Liver (tissue), 3 donors: ENCODE measurements at regions not wholly inside any gene's neighbourhood (a gene's known extent, or its start where the extent isn't known, plus 50 kb on each side); places are given as distances from the start of the nearest gene placed in this dataset.

Experiments
- ATF3 ChIP-seq: IDR thresholded peaks from 2 replicates; pipeline ENCODE4 v1.6.1; 2016; ENCODE audit warnings: antibody characterized with exemption
- CTCF ChIP-seq: fragments of 150-350 bp; IDR thresholded peaks from 2 replicates; pipeline ENCODE4 v1.5.1; 2017; ENCODE audit warnings: improper control_type of control experiment, low read depth, low read length; ENCODE audit not compliant: missing input control
- FOXA1 ChIP-seq: IDR thresholded peaks from 2 replicates; pipeline ENCODE4 v1.6.1; 2016; ENCODE audit warnings: antibody characterized with exemption
- GABPA ChIP-seq, 2 donors: IDR thresholded peaks in 1 of 2; conservative IDR thresholded peaks in 1 of 2; 2 replicates each; pipeline ENCODE4 v1.6.1; 2016; ENCODE audit warnings: antibody characterized with exemption in 2 of 2, mild to moderate bottlenecking in 1 of 2, moderate library complexity in 1 of 2
- HNF4A ChIP-seq, 2 donors: conservative IDR thresholded peaks; 2 replicates each; pipeline ENCODE4 v1.6.1; 2016; ENCODE audit warnings: antibody characterized with exemption in 2 of 2, mild to moderate bottlenecking in 2 of 2
- JUND ChIP-seq, 2 donors: IDR thresholded peaks; 2 replicates each; pipeline ENCODE4 v1.6.1; 2016; ENCODE audit warnings: antibody characterized with exemption in 2 of 2
- MAX ChIP-seq: IDR thresholded peaks from 2 replicates; pipeline ENCODE4 v1.6.1; 2016; ENCODE audit warnings: antibody characterized with exemption
- RAD21 ChIP-seq, 2 donors: IDR thresholded peaks; 2 replicates each; pipeline ENCODE4 v1.6.1; 2016; ENCODE audit warnings: antibody characterized with exemption in 2 of 2, mild to moderate bottlenecking in 2 of 2
- REST ChIP-seq: IDR thresholded peaks from 2 replicates; pipeline ENCODE4 v1.6.1; 2016; ENCODE audit warnings: antibody characterized with exemption, mild to moderate bottlenecking
- SP1 ChIP-seq: IDR thresholded peaks from 2 replicates; pipeline ENCODE4 v1.6.1; 2018; ENCODE audit warnings: antibody characterized with exemption, mild to moderate bottlenecking
- TAF1 ChIP-seq: conservative IDR thresholded peaks from 2 replicates; pipeline ENCODE4 v1.6.1; 2016; ENCODE audit warnings: antibody characterized with exemption, mild to moderate bottlenecking
- YY1 ChIP-seq: IDR thresholded peaks from 2 replicates; pipeline ENCODE4 v1.6.1; 2016; ENCODE audit warnings: antibody characterized with exemption, mild to moderate bottlenecking
- ZBTB33 ChIP-seq: IDR thresholded peaks from 2 replicates; pipeline ENCODE4 v1.6.1; 2016; ENCODE audit warnings: antibody characterized with exemption
- donor health status: healthy.
- donor health status: healthy.

GRCh38 chr7:26048663-26049062 is 103.3 kb upstream of the NFE2L3 start:
- TF ChIP-seq GABPA (IDR thresholded peaks at IDR 0.05 in 1 of 2, conservative IDR thresholded peaks at IDR 0.05 in 1 of 2) (no peak), CTCF (no peak), TAF1 (no peak), REST (no peak), MAX (no peak), RAD21 (IDR thresholded peaks at IDR 0.05) (no peak), YY1 (no peak), FOXA1 (no peak), SP1 (no peak), ZBTB33 (no peak), HNF4A (conservative IDR thresholded peaks at IDR 0.05) (no peak), ATF3 (no peak), JUND (IDR thresholded peaks at IDR 0.05) (no peak)
